Right lobe of liver (tissue), 4 donors: ENCODE measurements at regions not wholly inside any gene's neighbourhood (a gene's known extent, or its start where the extent isn't known, plus 50 kb on each side); places are given as distances from the start of the nearest gene placed in this dataset.

Experiments used
- CTCF ChIP-seq, 4 donors: fragments of 200-600 bp in 3 of 4; fragments of 450-650 bp in 1 of 4; IDR thresholded peaks; one replicate each; pipeline versions ENCODE4 v1.5.1 to v1.8.0; 2016 to 2022; ENCODE audit warnings: antibody characterized with exemption in 4 of 4, mild to moderate bottlenecking in 2 of 4
- POLR2A ChIP-seq: fragments of 450-650 bp; IDR thresholded peaks from one replicate; pipeline ENCODE4 v1.6.1; 2017; ENCODE audit warnings: antibody characterized with exemption, mild to moderate bottlenecking
- donor health status: DM: no; HTN: no; CAD: no.
- donor health status: DM: no; HTN: no; CAD: no.
- donor health status: DM: no; HTN: yes; CAD: no.

DNA sequence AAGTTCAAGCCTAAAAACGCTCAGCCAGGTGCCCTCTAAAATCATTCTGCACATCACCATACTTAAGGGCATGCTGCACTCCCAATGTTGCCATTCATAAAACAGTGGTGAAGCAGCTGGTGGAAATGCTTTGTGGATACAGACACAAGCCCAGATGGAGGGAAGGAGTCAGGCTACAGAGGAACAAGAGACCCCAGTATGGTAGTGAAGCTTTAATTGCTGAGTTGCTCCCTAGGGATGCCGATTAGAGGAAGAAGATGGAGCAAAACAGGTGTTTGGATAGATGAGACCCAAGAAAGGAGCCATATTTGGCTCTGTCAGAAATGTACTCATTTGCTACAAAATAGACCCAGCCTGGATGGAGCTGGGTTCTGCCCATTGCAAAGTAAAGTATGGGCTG is 230.5 kb downstream of the NSG2 start:
- TF ChIP-seq CTCF (IDR thresholded peaks at IDR 0.05) (no peak), POLR2A (no peak)
